ENCODE measurements at regions not wholly inside any gene's neighbourhood (a gene's known extent, or its start where the extent isn't known, plus 50 kb on each side); places are given as distances from the start of the nearest gene placed in this dataset.

GRCh38 chr6:167526465-167527368 is 201.8 kb downstream of the TTLL2 start:
- Mint-ChIP-seq H3K27me3 (ENCODE audit: low read depth) (peaks cover 4% of the 10 kb centered on the region), H3K9me3 (no peaks in the 10 kb centered on the region), H3K4me1 (peaks cover 40% of the 10 kb centered on the region), H3K27ac (ENCODE audit: unreplicated experiment) (no peak overlapping the region), H3K36me3 (ENCODE audit: low read depth) (peaks cover 3% of the 10 kb centered on the region), H3K4me3 (no peak overlapping the region)
- no peak for DNase-seq (ENCODE audit: low read depth, low spot score)
- no peak for TF ChIP-seq CTCF (conservative IDR thresholded peaks at IDR 0.05)

- TF ChIP-seq CTCF (conservative IDR thresholded peaks at IDR 0.05) = no peak
- H3K27ac Mint-ChIP-seq (ENCODE audit: unreplicated experiment) = no peak overlapping the region
- H3K36me3 Mint-ChIP-seq (ENCODE audit: low read depth) = peaks cover 4% of the 10 kb centered on the region
- no peaks in the 10 kb centered on the region for H3K9me3 Mint-ChIP-seq
- peaks cover 48% of the 10 kb centered on the region for H3K4me1 Mint-ChIP-seq
- H3K4me3 Mint-ChIP-seq = no peak overlapping the region
- H3K27me3 Mint-ChIP-seq (ENCODE audit: low read depth) = peaks cover 4% of the 10 kb centered on the region
- no peak for DNase-seq (ENCODE audit: low read depth, low spot score)
Measured at GRCh38 chr6:167528239-167528638, 203.4 kb downstream of the TTLL2 start.

DNA sequence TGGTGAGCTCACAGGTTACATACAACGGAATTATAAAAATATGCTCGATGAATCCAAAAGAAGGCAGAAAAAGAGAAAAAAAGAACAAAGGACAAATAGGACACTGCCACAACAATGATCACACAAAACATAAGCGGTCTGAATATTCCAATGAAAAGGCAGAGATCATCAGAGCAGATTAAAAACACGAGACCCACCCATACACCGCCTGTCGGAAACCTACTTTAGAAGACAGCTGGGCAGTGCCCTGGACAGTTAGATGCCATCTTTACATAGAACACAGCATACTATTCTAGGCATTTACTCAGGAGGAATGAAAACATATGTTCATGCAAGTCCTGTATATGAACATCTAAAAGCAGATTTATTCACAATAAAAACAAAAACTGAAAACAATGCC is 204.1 kb downstream of the TTLL2 start:
- TF ChIP-seq CTCF (conservative IDR thresholded peaks at IDR 0.05) = no peak
- DNase-seq (ENCODE audit: low read depth, low spot score) = no peak
- H3K27ac Mint-ChIP-seq (ENCODE audit: unreplicated experiment) = no peak overlapping the region
- peaks cover 4% of the 10 kb centered on the region for H3K36me3 Mint-ChIP-seq (ENCODE audit: low read depth)
- H3K9me3 Mint-ChIP-seq = no peaks in the 10 kb centered on the region
- H3K4me3 Mint-ChIP-seq = no peak overlapping the region
- peaks cover 4% of the 10 kb centered on the region for H3K27me3 Mint-ChIP-seq (ENCODE audit: low read depth)
- H3K4me1 Mint-ChIP-seq = peaks cover 50% of the 10 kb centered on the region

DNA sequence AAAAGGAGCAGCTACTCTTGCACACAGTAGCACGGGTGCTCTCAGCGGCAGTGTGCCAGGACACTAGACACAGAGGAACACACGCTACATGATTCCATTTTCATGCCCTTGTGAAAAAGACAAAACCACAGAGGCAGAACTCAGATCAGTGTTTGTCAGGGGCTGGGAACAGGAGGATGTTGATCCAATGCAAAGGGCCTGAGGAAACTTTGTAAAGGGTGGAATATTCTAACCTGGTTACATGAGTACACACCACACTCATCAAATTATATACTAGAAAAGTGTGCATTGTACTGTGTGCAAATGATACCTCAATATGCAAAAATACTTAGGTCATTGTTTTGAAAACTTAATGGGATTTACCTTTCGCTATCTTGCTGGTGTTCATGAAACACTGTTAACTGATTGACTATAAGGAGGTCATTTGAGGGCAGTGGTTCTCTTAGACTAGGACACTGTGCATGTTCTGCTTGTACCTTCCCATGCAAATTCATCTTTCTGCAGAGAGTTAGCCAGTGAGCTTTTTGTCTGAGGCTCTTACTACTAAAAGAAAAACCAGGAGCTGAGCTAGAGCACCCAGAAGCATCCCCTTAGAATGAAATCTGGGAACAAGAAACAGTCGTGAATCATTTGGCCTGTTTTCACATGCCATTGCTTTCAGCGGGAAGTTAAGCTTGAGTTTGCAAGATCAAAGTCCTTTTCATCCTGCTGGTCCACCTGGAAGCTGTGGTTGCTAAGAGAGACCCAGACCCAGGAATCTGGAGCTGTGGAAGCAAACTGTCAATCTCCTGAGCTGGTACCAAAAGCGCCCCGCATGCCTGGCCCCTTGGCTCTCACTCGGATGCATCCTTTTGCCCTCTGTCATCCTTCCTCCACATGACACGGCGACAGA is 204.8 kb downstream of the TTLL2 start:
- H3K27me3 Mint-ChIP-seq (ENCODE audit: low read depth) = peaks cover 4% of the 10 kb centered on the region
- H3K4me1 Mint-ChIP-seq = peaks cover 50% of the 10 kb centered on the region
- no peak overlapping the region for H3K27ac Mint-ChIP-seq (ENCODE audit: unreplicated experiment)
- no peaks in the 10 kb centered on the region for H3K9me3 Mint-ChIP-seq
- no peak overlapping the region for H3K4me3 Mint-ChIP-seq
- TF ChIP-seq CTCF (conservative IDR thresholded peaks at IDR 0.05) = no peak
- peaks cover 4% of the 10 kb centered on the region for H3K36me3 Mint-ChIP-seq (ENCODE audit: low read depth)
- DNase-seq (ENCODE audit: low read depth, low spot score) = no peak

- DNase-seq (ENCODE audit: low read depth, low spot score) = no peak
- TF ChIP-seq CTCF (conservative IDR thresholded peaks at IDR 0.05) = no peak
- H3K27me3 Mint-ChIP-seq (ENCODE audit: low read depth) = peaks cover 4% of the 10 kb centered on the region
- no peaks in the 10 kb centered on the region for H3K9me3 Mint-ChIP-seq
- no peak overlapping the region for H3K4me3 Mint-ChIP-seq
- no peak overlapping the region for H3K27ac Mint-ChIP-seq (ENCODE audit: unreplicated experiment)
- H3K4me1 Mint-ChIP-seq = peaks cover 50% of the 10 kb centered on the region
- H3K36me3 Mint-ChIP-seq (ENCODE audit: low read depth) = peaks cover 4% of the 10 kb centered on the region
Measured at GRCh38 chr6:167530951-167531350, 206.1 kb downstream of the TTLL2 start.

All from neural crest cell (in vitro differentiated cells).